Uterus (tissue), 3 donors: ENCODE measurements at regions not wholly inside any gene's neighbourhood (a gene's known extent, or its start where the extent isn't known, plus 50 kb on each side); places are given as distances from the start of the nearest gene placed in this dataset.

Experiments used
- DNase-seq, 2 donors: peaks; one replicate each; pipeline ENCODE4 v3.0.0-alpha.2; 2019 to 2020
- H3K27ac ChIP-seq, 2 donors: fragments of 200-600 bp; sonication (generic); 1 replicate in 1 of 2; 2 replicates in 1 of 2; pipeline ENCODE4 v1.5.1; 2016 to 2018
- H3K27me3 ChIP-seq, 2 donors: fragments of 200-600 bp; sonication (generic); one replicate each; pipeline ENCODE4 v1.5.1; 2018 to 2019; ENCODE audit warnings: control low read depth in 1 of 2
- H3K36me3 ChIP-seq, 2 donors: fragments of 200-600 bp; sonication (generic); one replicate each; pipeline ENCODE4 v1.5.1; 2019; ENCODE audit warnings: control low read depth in 1 of 2
- H3K4me1 ChIP-seq, 2 donors: fragments of 200-600 bp; sonication (generic); one replicate each; pipeline ENCODE4 v1.5.1; 2018 to 2019; ENCODE audit warnings: control low read depth in 1 of 2
- H3K4me3 ChIP-seq, 2 donors: fragments of 200-600 bp; sonication (generic); 1 replicate in 1 of 2; 2 replicates in 1 of 2; pipeline ENCODE4 v1.5.1; 2018 to 2019; ENCODE audit warnings: mild to moderate bottlenecking in 1 of 2
- H3K9me3 ChIP-seq, 2 donors: fragments of 200-600 bp; sonication (generic); one replicate each; pipeline ENCODE4 v1.5.1; 2019; ENCODE audit warnings: control low read depth in 1 of 2
- POLR2A ChIP-seq, 2 donors: fragments of 450-650 bp; IDR thresholded peaks; one replicate each; pipeline ENCODE4 v1.6.1; 2016; ENCODE audit warnings: antibody characterized with exemption in 2 of 2, mild to moderate bottlenecking in 1 of 2, moderate library complexity in 1 of 2
- intact Hi-C: fragments of 100-400 bp; cut with DNase I; formaldehyde crosslinking; loops from one replicate; pipeline ENCODE4 v1.15.1; 2023; ENCODE audit warnings: low total_unique reads
- TF ChIP-seq, protein P1 (sequence below), 4 experiments: fragments of 200-600 bp in 2 of 4; fragments of 450-650 bp in 2 of 4; sonication (generic) in 2 of 4; IDR thresholded peaks; one replicate each; pipeline ENCODE4 v1.5.1; 2016 to 2019; ENCODE audit warnings: antibody characterized with exemption in 4 of 4, mild to moderate bottlenecking in 2 of 4, moderate library complexity in 1 of 4
- donor health status: DM: yes; HTN: yes; CAD: no.

DNA sequence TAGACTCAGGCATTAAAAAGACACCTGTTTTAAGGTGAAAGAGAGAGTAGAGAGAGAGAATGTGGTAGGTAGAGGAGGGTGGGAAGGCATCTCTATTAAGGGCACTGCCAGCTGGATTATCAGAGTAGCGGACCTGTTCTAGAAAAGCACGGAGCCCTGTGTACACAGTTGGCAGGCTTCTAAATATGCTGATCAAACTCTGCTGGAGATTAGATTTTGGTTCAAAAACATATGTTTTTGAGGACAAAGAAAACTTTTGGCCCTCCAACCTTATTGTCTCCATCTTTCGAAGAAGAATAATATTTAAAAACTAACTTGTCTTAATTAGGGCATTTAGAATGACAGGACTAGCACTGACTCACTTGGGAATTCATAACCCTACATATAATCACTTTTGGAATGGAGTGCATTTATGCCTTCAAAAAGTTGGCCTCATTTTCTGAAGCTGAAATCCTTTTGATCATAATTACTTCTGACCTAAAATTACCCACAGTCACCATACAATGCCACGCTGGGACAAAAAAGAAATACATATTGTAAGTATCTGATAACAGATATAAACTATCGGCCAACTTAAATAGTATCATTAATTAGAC is 254.6 kb downstream of the MEIS1 start:
- Histone ChIP-seq H3K4me3 (peak overlapping the region in 1 of 2 donors; percentile 16), H3K36me3 (no peaks in the 10 kb centered on the region), H3K27me3 (no peaks in the 10 kb centered on the region), H3K9me3 (no peaks in the 10 kb centered on the region), H3K27ac (peak overlapping the region; percentile 87 to 97), H3K4me1 (no peaks in the 10 kb centered on the region)
- DNase-seq, result no peak
- TF ChIP-seq POLR2A (IDR thresholded peaks at IDR 0.05), result no peak
- TF ChIP-seq, protein P1, sequence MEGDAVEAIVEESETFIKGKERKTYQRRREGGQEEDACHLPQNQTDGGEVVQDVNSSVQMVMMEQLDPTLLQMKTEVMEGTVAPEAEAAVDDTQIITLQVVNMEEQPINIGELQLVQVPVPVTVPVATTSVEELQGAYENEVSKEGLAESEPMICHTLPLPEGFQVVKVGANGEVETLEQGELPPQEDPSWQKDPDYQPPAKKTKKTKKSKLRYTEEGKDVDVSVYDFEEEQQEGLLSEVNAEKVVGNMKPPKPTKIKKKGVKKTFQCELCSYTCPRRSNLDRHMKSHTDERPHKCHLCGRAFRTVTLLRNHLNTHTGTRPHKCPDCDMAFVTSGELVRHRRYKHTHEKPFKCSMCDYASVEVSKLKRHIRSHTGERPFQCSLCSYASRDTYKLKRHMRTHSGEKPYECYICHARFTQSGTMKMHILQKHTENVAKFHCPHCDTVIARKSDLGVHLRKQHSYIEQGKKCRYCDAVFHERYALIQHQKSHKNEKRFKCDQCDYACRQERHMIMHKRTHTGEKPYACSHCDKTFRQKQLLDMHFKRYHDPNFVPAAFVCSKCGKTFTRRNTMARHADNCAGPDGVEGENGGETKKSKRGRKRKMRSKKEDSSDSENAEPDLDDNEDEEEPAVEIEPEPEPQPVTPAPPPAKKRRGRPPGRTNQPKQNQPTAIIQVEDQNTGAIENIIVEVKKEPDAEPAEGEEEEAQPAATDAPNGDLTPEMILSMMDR (IDR thresholded peaks at IDR 0.05), result no peak
- intact Hi-C loops, result no loop called here

DNA sequence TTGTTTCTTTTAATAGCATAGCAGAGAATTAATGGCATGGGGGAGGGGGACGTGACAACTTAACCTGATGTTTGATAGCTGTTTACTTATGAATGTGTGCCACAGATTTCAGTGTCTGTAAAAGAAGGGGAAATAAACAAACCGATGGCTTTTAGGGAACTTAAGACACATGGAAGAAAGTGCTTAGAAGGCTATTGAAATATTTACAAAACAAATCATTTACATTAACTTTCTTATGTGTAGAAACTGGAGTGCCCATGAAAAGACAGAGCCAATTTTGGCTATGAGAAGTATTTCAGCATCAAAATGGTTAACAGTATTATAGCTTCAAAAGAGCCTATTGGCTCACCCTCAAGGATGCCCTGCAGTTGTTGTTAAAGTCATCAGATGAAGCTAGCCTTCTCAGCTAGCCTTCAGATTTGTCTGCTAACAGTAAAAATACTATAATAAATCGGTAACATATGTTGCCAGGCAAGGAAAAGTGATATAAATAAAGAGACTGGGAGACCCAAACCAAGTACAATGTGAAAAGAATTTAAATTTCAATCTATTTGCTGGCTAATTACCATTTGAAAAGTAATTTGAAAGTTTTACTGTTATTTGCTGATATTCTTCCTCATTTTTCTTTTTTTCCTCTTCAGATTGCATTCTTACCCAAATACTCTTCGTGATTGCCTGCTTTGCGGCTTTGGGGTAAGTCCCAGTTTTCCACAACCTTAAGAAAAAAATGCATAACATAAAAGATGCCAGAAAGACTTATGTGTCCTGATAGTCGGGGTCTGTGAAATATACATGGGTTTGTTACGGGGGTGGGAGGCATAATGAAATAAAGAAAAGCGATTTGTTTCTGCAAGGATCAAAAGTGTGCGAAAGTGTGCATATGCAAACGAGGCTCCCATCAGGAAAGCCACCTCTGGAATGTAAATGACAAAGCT is 256.4 kb downstream of the MEIS1 start:
- peak overlapping the region; percentile 28 to 42 for H3K4me3 ChIP-seq
- no peaks in the 10 kb centered on the region for H3K4me1 ChIP-seq

DNA sequence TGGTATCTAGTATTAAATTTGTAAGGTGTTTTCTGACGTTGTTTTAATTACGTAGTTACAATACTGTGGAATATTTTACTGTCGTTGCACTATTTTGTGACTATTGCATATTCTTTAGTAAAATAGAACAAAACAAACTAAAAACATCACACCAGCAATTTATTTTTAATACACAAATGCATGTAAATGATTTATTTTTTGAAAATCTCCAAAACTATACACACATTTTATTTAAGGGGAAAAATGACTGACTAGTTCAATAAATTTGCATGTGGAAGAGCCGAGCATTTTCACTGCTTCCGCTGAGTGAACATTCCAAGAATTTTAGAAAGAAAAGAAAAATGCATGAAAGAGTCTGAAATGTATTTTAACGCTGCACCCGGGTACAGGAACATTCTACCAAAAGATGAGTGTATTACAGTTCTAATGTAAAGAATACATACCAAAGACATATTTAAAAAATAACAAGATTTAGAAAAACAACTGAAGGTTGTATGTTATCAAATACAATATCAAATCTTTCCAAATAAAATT is 257.7 kb downstream of the MEIS1 start:
- H3K27ac ChIP-seq, result peak overlapping the region; percentile 87 to 97
- no peaks in the 10 kb centered on the region for H3K27me3 ChIP-seq
- TF ChIP-seq POLR2A (IDR thresholded peaks at IDR 0.05), result no peak
- TF ChIP-seq, protein P1 (IDR thresholded peaks at IDR 0.05), result no peak
- no peaks in the 10 kb centered on the region for H3K4me1 ChIP-seq
- intact Hi-C loops, result loop anchor here (2.0 kb wide), 1 partner anchor 252 kb away; no protein-coding TSS in a partner anchor
- no peaks in the 10 kb centered on the region for H3K9me3 ChIP-seq
- no peaks in the 10 kb centered on the region for H3K36me3 ChIP-seq
- H3K4me3 ChIP-seq, result peak overlapping the region; percentile 28 to 42
- no peak for DNase-seq

More for the DNA sequence above, 256.4 kb downstream of the MEIS1 start:
- Histone ChIP-seq H3K36me3 (no peaks in the 10 kb centered on the region), H3K9me3 (no peaks in the 10 kb centered on the region), H3K27ac (peak overlapping the region; percentile 87 to 97), H3K27me3 (no peaks in the 10 kb centered on the region)
- intact Hi-C loops, result no loop called here
- no peak for DNase-seq
- TF ChIP-seq, protein P1 (IDR thresholded peaks at IDR 0.05), result no peak
- peak; percentile 18 to 22 for TF ChIP-seq POLR2A (IDR thresholded peaks at IDR 0.05)

DNA sequence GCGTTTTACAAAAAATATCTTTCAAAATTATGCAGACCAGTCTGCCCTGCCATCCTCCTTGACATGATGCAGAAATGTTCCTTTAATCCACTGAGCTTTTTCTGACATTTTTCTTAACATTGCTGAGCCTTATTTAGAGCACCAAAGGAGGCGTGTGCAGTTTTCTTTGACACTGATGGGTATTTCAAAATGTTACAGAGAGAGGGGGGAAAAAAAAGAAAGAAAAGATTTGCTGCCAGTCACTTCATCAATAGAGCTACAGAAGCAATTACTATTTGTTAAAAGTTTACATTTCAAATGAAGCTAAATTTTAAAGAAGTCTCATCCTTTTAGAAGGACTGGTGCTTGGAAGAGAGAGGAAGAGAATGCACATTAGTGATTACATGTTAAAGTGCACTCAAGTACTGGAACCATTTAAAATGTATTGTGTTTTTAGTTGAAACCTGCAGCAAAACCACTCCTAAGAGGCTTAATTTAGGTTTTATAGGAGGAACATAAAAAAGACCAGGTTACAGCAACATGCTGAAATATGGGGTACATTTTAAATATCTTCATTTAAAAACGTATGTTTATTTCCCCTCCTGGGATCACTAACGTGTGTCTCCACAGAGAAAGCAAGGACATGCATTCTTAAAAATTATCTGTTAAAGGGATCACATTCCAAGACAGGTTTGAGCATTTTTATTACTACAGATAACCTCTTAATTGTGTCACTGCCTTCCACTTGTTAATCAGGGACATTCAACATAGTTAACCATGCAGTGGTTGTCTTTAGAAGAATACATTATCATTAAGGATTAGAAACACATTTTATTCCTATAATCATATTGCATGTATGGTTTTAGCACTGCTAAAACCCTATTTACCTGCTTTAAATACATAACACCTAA is 258.4 kb downstream of the MEIS1 start:
- no peak for TF ChIP-seq POLR2A (IDR thresholded peaks at IDR 0.05)
- TF ChIP-seq, protein P1 (IDR thresholded peaks at IDR 0.05), result no peak
- H3K27ac ChIP-seq, result peak overlapping the region; percentile 87 to 97
- intact Hi-C loops, result loop anchor here (2.0 kb wide), 1 partner anchor 253 kb away; no protein-coding TSS in a partner anchor
- DNase-seq, result no peak
- no peaks in the 10 kb centered on the region for H3K4me1 ChIP-seq
- H3K36me3 ChIP-seq, result no peaks in the 10 kb centered on the region
- no peaks in the 10 kb centered on the region for H3K9me3 ChIP-seq
- peak overlapping the region; percentile 28 to 42 for H3K4me3 ChIP-seq
- no peaks in the 10 kb centered on the region for H3K27me3 ChIP-seq
